ENCODE measurements at regions not wholly inside any gene's neighbourhood (a gene's known extent, or its start where the extent isn't known, plus 50 kb on each side); places are given as distances from the start of the nearest gene placed in this dataset.

- CTCF ChIA-PET, result interaction anchor here (0.8 to 4.1 kb wide), 2 partner anchors 10 to 329 kb away, joined by 5 to 25 read pairs; no protein-coding TSS in a partner anchor
- H3K27ac ChIP-seq, result no peak overlapping the region
- TF ChIP-seq, protein P1, sequence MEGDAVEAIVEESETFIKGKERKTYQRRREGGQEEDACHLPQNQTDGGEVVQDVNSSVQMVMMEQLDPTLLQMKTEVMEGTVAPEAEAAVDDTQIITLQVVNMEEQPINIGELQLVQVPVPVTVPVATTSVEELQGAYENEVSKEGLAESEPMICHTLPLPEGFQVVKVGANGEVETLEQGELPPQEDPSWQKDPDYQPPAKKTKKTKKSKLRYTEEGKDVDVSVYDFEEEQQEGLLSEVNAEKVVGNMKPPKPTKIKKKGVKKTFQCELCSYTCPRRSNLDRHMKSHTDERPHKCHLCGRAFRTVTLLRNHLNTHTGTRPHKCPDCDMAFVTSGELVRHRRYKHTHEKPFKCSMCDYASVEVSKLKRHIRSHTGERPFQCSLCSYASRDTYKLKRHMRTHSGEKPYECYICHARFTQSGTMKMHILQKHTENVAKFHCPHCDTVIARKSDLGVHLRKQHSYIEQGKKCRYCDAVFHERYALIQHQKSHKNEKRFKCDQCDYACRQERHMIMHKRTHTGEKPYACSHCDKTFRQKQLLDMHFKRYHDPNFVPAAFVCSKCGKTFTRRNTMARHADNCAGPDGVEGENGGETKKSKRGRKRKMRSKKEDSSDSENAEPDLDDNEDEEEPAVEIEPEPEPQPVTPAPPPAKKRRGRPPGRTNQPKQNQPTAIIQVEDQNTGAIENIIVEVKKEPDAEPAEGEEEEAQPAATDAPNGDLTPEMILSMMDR (conservative IDR thresholded peaks at IDR 0.05; ENCODE audit: low read depth), result no peak
- POLR2A ChIA-PET (ENCODE audit: low non-redundant PET), result no interaction called here
- DNase-seq (ENCODE audit: low spot score), result no peak
Measured at GRCh38 chr16:87051526-87052320, 265.5 kb downstream of the C16orf95 start.

- ChIA-PET POLR2A (ENCODE audit: low non-redundant PET) (no interaction called here), CTCF (interaction anchor here (1.2 to 4.1 kb wide), 2 partner anchors 10 to 254 kb away, joined by 6 to 25 read pairs; no protein-coding TSS in a partner anchor)
- TF ChIP-seq, protein P1 (conservative IDR thresholded peaks at IDR 0.05; ENCODE audit: low read depth), result no peak
- DNase-seq (ENCODE audit: low spot score), result no peak
- no peak overlapping the region for H3K27ac ChIP-seq
Measured at GRCh38 chr16:87052506-87052905, 264.7 kb downstream of the C16orf95 start.

DNA sequence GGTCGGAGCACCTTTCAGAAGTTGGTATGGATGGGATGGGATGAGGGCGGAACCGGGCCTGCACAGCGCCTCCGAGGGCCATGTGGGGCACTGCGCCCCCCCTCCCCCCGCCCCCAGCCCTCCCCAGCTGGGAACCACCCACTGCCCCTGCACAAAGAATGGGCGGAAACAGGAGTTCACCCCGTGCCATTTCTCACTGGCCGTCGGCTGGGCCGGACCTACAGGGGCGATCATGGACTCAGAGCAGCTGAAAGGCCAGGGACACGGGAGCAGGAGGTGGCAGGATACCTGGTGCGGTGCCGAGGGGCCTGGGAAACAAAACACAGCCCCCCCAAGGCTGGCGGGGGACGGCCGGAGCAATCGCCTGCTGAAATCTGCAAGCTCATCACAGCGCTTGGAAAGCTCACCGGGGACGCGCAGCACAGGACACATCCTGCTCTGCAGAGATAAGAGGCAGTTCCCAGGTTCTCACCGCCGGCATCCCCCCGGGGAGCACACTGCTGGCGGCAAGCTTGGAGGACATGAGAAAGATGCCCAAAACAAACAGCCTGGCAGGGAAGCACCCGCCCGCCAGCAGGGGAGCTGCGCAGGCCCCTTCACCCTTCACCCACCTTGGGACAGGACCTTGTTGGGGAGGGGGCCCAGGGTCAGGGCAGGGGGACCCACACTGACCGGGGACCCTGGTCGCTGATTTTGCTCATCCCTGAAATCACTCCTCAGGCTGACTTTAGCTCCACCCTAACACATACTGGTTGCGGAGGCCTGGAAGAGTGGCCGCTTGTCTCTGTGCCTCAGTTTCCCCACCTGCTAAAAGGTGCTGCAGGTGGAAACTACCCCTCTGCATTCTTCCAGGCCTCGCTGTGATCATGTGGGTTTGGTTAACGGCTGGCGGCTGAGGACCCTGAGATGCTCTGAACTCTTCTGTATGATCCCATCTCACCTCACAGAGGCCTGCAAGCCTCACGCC lies 263.9 kb downstream of the C16orf95 start:
- TF ChIP-seq, protein P1 (conservative IDR thresholded peaks at IDR 0.05; ENCODE audit: low read depth), result 0 out of 2 replicates have a peak, but pooled peaks have one; percentile 14
- no peak for DNase-seq (ENCODE audit: low spot score)
- no peak overlapping the region for H3K27ac ChIP-seq
- ChIA-PET CTCF (interaction anchor here (0.6 to 4.1 kb wide), 4 partner anchors 9 to 487 kb away, joined by 3 to 25 read pairs (median 4); partner anchors contain the start of gene FOXC2), POLR2A (ENCODE audit: low non-redundant PET) (no interaction called here)

GRCh38 chr16:87054154-87054553 lies 263.0 kb downstream of the C16orf95 start:
- ChIA-PET POLR2A (ENCODE audit: low non-redundant PET) (no interaction called here), CTCF (interaction anchor here (0.6 to 4.1 kb wide), 3 partner anchors 8 to 488 kb away, joined by 3 to 25 read pairs (median 3); partner anchors contain the start of gene FOXC2)
- TF ChIP-seq, protein P1 (conservative IDR thresholded peaks at IDR 0.05; ENCODE audit: low read depth), result no peak
- DNase-seq (ENCODE audit: low spot score), result no peak
- H3K27ac ChIP-seq, result no peak overlapping the region

- TF ChIP-seq, protein P1 (conservative IDR thresholded peaks at IDR 0.05; ENCODE audit: low read depth), result no peak
- no peak for DNase-seq (ENCODE audit: low spot score)
- POLR2A ChIA-PET (ENCODE audit: low non-redundant PET), result no interaction called here
- no peak overlapping the region for H3K27ac ChIP-seq
- CTCF ChIA-PET, result no interaction called here
Measured at GRCh38 chr16:87054856-87055255, 262.3 kb downstream of the C16orf95 start.

- no peak for DNase-seq (ENCODE audit: low spot score)
- no peak overlapping the region for H3K27ac ChIP-seq
- CTCF ChIA-PET, result no interaction called here
- POLR2A ChIA-PET (ENCODE audit: low non-redundant PET), result no interaction called here
- TF ChIP-seq, protein P1 (conservative IDR thresholded peaks at IDR 0.05; ENCODE audit: low read depth), result no peak
Measured at GRCh38 chr16:87056083-87056482, 261.1 kb downstream of the C16orf95 start.

Measured in RWPE1 (cell line).